ENCODE measurements at regions not wholly inside any gene's neighbourhood (a gene's known extent, or its start where the extent isn't known, plus 50 kb on each side); places are given as distances from the start of the nearest gene placed in this dataset.

GRCh38 chr10:36506261-36506660, 619.1 kb upstream of the ANKRD30A start:
- Histone ChIP-seq H2AFZ (replicated peaks; ENCODE audit: low read length, poor library complexity) (no peak overlapping the region), H4K8ac (ENCODE audit: low read depth in 2 of 2, low read length in 2 of 2) (no peak overlapping the region), H2BK120ac (ENCODE audit: low read depth, low read length) (no peak overlapping the region), H2BK20ac (ENCODE audit: low read depth, low read length) (no peak overlapping the region), H3K79me1 (ENCODE audit: low read depth in 1 of 2, low read length in 2 of 2) (no peaks in the 10 kb centered on the region), H3K4me1 (ENCODE audit: control insufficient read depth, insufficient read depth, low read length) (no peaks in the 10 kb centered on the region), H3K4me3 (ENCODE audit: insufficient read depth, low read depth, low read length) (no peak overlapping the region), H3K9me1 (ENCODE audit: insufficient read depth, low read length) (no peaks in the 10 kb centered on the region), H4K20me1 (ENCODE audit: insufficient read depth, low read length) (no peaks in the 10 kb centered on the region), H2AK5ac (ENCODE audit: low read depth, low read length) (no peak overlapping the region), H3K9me3 (ENCODE audit: control insufficient read depth, insufficient read depth, low read length) (no peaks in the 10 kb centered on the region), H4K91ac (ENCODE audit: insufficient read depth, low read depth, low read length) (no peak overlapping the region), H3K4me2 (ENCODE audit: low read depth, low read length) (no peak overlapping the region), H3K4ac (ENCODE audit: low read depth, low read length) (no peak overlapping the region), H3K27ac (ENCODE audit: insufficient read depth, low read length) (no peak overlapping the region), H4K5ac (ENCODE audit: low read depth, low read length) (no peak overlapping the region), H3K36me3 (ENCODE audit: control insufficient read depth, insufficient read depth, low read length) (no peaks in the 10 kb centered on the region), H2AK9ac (replicated peaks; ENCODE audit: low read depth, low read length, poor library complexity) (no peak overlapping the region), H3K27me3 (ENCODE audit: control insufficient read depth, insufficient read depth, low read length) (no peaks in the 10 kb centered on the region), H3K18ac (ENCODE audit: low read depth, low read length) (no peak overlapping the region), H3K56ac (ENCODE audit: extremely low read depth, insufficient read depth, low read length) (no peak overlapping the region), H2BK15ac (ENCODE audit: low read depth, low read length) (no peak overlapping the region), H3K14ac (replicated peaks; ENCODE audit: low read depth, low read length) (no peak overlapping the region), H3K9ac (ENCODE audit: low read depth, low read length) (no peak overlapping the region), H3K23ac (ENCODE audit: low read depth, low read length) (no peak overlapping the region), H2BK5ac (ENCODE audit: low read depth, low read length, poor library complexity, severe bottlenecking) (no peak overlapping the region)
- no peak for ATAC-seq (ENCODE audit: low read depth)
- no TSS peak for BruUV-seq (replicated peaks)
- intact Hi-C loops (cut with micrococcal nuclease) (no loop called here), in situ Hi-C loops (cut with MboI; ENCODE audit: low sequenced_read_pairs) (no loop called here), dilution Hi-C loops (cut with HindIII; ENCODE audit: low sequenced_read_pairs, unreplicated experiment) (no loop called here)
- WGBS, 2 experiments (ENCODE audit: extremely low coverage in 2 of 2, insufficient read length in 1 of 2), result no CpG with 5 or more reads among the region's 4 CpGs
- DNase-seq, result no peak
- ChIA-PET POLR2A (ENCODE audit: unreplicated experiment) (no interaction called here), CTCF (no interaction called here)
- TF ChIP-seq ELK1 (IDR thresholded peaks at IDR 0.05; ENCODE audit: borderline replicate concordance, low read depth, low read length), result no peak
- TF ChIP-seq RCOR1 (IDR thresholded peaks at IDR 0.05; ENCODE audit: insufficient replicate concordance, low read length), result no peak
- TF ChIP-seq, protein P1, sequence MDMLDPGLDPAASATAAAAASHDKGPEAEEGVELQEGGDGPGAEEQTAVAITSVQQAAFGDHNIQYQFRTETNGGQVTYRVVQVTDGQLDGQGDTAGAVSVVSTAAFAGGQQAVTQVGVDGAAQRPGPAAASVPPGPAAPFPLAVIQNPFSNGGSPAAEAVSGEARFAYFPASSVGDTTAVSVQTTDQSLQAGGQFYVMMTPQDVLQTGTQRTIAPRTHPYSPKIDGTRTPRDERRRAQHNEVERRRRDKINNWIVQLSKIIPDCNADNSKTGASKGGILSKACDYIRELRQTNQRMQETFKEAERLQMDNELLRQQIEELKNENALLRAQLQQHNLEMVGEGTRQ (IDR thresholded peaks at IDR 0.05; ENCODE audit: low read depth, low read length), result no peak
- no peak for TF ChIP-seq RFX5 (IDR thresholded peaks at IDR 0.05; ENCODE audit: low read depth, low read length)
- no peak for TF ChIP-seq SMC3 (IDR thresholded peaks at IDR 0.05; ENCODE audit: low read depth, low read length)
- TF ChIP-seq CTCF (conservative IDR thresholded peaks at IDR 0.05; ENCODE audit: low read depth, low read length), result no peak

All from IMR-90 (cell line).